Natural killer cell (primary cell): ENCODE measurements at regions not wholly inside any gene's neighbourhood (a gene's known extent, or its start where the extent isn't known, plus 50 kb on each side); places are given as distances from the start of the nearest gene placed in this dataset.

Source experiments
- ATAC-seq, 3 donors: fragments of 150-1000 bp in 2 of 3; fragments of 200-7000 bp in 1 of 3; cut with Tn5 transposase; 1 replicate in 1 of 3; 2 replicates in 2 of 3; pipeline ENCODE4 v1.10.0; 2021; ENCODE audit warnings: mild to moderate bottlenecking in 2 of 3, moderate library complexity in 2 of 3
- DNase-seq, 2 donors: peaks; one replicate each; pipeline versions ENCODE4 v3.0.0 to v3.0.0-alpha.2; 2013 to 2021; ENCODE audit warnings: mixed read lengths in 1 of 2
- H3K27ac ChIP-seq: one replicate; pipeline ENCODE4 v1.5.1; 2013; ENCODE audit warnings: mild to moderate bottlenecking, low read length
- H3K27me3 ChIP-seq: one replicate; pipeline ENCODE4 v1.6.1; 2013; ENCODE audit warnings: low read length; ENCODE audit not compliant: control insufficient read depth, insufficient read depth
- H3K36me3 ChIP-seq: one replicate; pipeline ENCODE4 v1.6.1; 2013; ENCODE audit warnings: low read length; ENCODE audit not compliant: control insufficient read depth, insufficient read depth
- H3K4me1 ChIP-seq: one replicate; pipeline ENCODE4 v1.6.1; 2013; ENCODE audit warnings: low read length; ENCODE audit not compliant: control insufficient read depth, insufficient read depth
- H3K4me3 ChIP-seq: one replicate; pipeline ENCODE4 v1.5.1; 2013; ENCODE audit warnings: low read length
- H3K9me3 ChIP-seq: one replicate; pipeline ENCODE4 v1.6.1; 2013; ENCODE audit warnings: low read length; ENCODE audit not compliant: control insufficient read depth, insufficient read depth
- H3K27ac Mint-ChIP-seq, 2 donors: one replicate each; pipeline ENCODE4 v1.8.0; 2022; ENCODE audit warnings: mild to moderate bottlenecking in 2 of 2, mixed read lengths in 2 of 2, moderate library complexity in 1 of 2
- H3K27me3 Mint-ChIP-seq, 2 donors: one replicate each; pipeline ENCODE4 v1.8.0; 2022; ENCODE audit warnings: low read depth in 2 of 2, mixed read lengths in 2 of 2
- H3K36me3 Mint-ChIP-seq: one replicate; pipeline ENCODE4 v1.8.0; 2022; ENCODE audit warnings: mixed read lengths
- H3K4me1 Mint-ChIP-seq, 2 donors: one replicate each; pipeline ENCODE4 v1.8.0; 2022; ENCODE audit warnings: mixed read lengths in 2 of 2
- H3K4me3 Mint-ChIP-seq: one replicate; pipeline ENCODE4 v1.8.0; 2022; ENCODE audit warnings: mild to moderate bottlenecking, moderate library complexity, mixed read lengths
- H3K9me3 Mint-ChIP-seq, 2 donors: one replicate each; pipeline ENCODE4 v1.8.0; 2022; ENCODE audit warnings: mixed read lengths in 2 of 2
- WGBS: methylation state at CpG from one replicate; pipeline ENCODE4 v1.1.7; 2013; ENCODE audit warnings: missing lambda C conversion rate; ENCODE audit not compliant: insufficient coverage; 5-methylcytosine and 5-hydroxymethylcytosine counted together
- intact Hi-C: fragments of 100-400 bp; cut with micrococcal nuclease; formaldehyde crosslinking; loops from one replicate; pipeline ENCODE4 v1.14.2; 2022
- TF ChIP-seq, protein P1 (sequence below): fragments of 200-600 bp; IDR thresholded peaks from one replicate; pipeline ENCODE4 v1.8.0; 2022; ENCODE audit warnings: antibody characterized with exemption

DNA sequence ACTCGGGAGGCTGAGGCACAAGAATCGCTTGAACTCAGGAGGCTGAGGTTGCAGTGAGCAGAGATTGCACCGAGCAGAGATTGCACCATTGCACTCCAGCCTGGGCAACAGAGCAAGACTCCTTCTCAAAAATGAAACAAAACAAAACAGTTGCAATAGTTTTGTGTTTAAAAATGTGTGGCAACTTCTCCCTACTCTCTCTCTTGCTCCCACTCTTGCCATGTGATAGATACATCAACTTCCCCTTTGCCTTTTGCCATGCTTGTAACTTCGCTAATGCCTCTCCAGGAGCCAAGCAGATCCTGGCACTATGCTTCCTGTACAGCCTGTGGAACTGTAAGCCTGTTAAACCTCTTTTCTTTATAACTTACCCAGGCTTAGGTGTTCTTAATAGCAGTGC, 52.5 kb upstream of the INTU start:
- Mint-ChIP-seq H3K27me3 (no peaks in the 10 kb centered on the region), H3K9me3 (peaks cover 0 to 4% of the 10 kb centered on the region in 2 donors), H3K36me3 (no peaks in the 10 kb centered on the region), H3K4me1 (no peaks in the 10 kb centered on the region), H3K4me3 (no peak overlapping the region), H3K27ac (no peak overlapping the region)
- no peaks in the 10 kb centered on the region for H3K4me1 ChIP-seq
- no peak overlapping the region for H3K4me3 ChIP-seq
- H3K27me3 ChIP-seq = no peaks in the 10 kb centered on the region
- 79% methylated on average over 4 of the region's 4 CpGs for WGBS
- no peak for DNase-seq
- intact Hi-C loops = no loop called here
- no peak for ATAC-seq
- H3K9me3 ChIP-seq = no peaks in the 10 kb centered on the region
- H3K36me3 ChIP-seq = no peaks in the 10 kb centered on the region
- no peak overlapping the region for H3K27ac ChIP-seq
- TF ChIP-seq, protein P1, sequence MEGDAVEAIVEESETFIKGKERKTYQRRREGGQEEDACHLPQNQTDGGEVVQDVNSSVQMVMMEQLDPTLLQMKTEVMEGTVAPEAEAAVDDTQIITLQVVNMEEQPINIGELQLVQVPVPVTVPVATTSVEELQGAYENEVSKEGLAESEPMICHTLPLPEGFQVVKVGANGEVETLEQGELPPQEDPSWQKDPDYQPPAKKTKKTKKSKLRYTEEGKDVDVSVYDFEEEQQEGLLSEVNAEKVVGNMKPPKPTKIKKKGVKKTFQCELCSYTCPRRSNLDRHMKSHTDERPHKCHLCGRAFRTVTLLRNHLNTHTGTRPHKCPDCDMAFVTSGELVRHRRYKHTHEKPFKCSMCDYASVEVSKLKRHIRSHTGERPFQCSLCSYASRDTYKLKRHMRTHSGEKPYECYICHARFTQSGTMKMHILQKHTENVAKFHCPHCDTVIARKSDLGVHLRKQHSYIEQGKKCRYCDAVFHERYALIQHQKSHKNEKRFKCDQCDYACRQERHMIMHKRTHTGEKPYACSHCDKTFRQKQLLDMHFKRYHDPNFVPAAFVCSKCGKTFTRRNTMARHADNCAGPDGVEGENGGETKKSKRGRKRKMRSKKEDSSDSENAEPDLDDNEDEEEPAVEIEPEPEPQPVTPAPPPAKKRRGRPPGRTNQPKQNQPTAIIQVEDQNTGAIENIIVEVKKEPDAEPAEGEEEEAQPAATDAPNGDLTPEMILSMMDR = no peak

- H3K9me3 ChIP-seq = no peaks in the 10 kb centered on the region
- DNase-seq (no peak), ATAC-seq (no peak)
- H3K4me3 ChIP-seq = no peak overlapping the region
- Mint-ChIP-seq H3K27me3 (no peaks in the 10 kb centered on the region), H3K36me3 (no peaks in the 10 kb centered on the region), H3K4me1 (no peaks in the 10 kb centered on the region), H3K27ac (no peak overlapping the region), H3K9me3 (peaks cover 0 to 4% of the 10 kb centered on the region in 2 donors), H3K4me3 (no peak overlapping the region)
- WGBS = 90% methylated on average over 2 of the region's 2 CpGs
- intact Hi-C loops = no loop called here
- no peaks in the 10 kb centered on the region for H3K27me3 ChIP-seq
- TF ChIP-seq, protein P1 = no peak
- H3K27ac ChIP-seq = no peak overlapping the region
- no peaks in the 10 kb centered on the region for H3K4me1 ChIP-seq
- no peaks in the 10 kb centered on the region for H3K36me3 ChIP-seq
These were observed 51.9 kb upstream of the INTU start for GRCh38 chr4:127580891-127581290.
